Left lung (tissue), 4 donors: ENCODE measurements at regions not wholly inside any gene's neighbourhood (a gene's known extent, or its start where the extent isn't known, plus 50 kb on each side); places are given as distances from the start of the nearest gene placed in this dataset.
A peak's percentile ranks its signal among the peaks of the same experiment; 100 is the strongest.

Source experiments
- ATAC-seq: fragments of 200-7000 bp; cut with Tn5 transposase; one replicate; pipeline ENCODE4 v1.9.1; 2020; ENCODE audit warnings: moderate library complexity
- DNase-seq, 4 donors: peaks; one replicate each; pipeline ENCODE4 v3.0.0-alpha.2; 2013 to 2020
- H3K27ac ChIP-seq, 2 donors: fragments of 200-600 bp; sonication (generic) in 1 of 2; one replicate each; pipeline versions ENCODE4 v1.5.0 to v1.8.0; 2020 to 2021
- H3K27me3 ChIP-seq, 2 donors: fragments of 200-600 bp; sonication (generic) in 1 of 2; one replicate each; pipeline versions ENCODE4 v1.5.0 to v1.8.0; 2020 to 2021
- H3K36me3 ChIP-seq, 2 donors: fragments of 200-600 bp; sonication (generic) in 1 of 2; one replicate each; pipeline versions ENCODE4 v1.5.0 to v1.8.0; 2020 to 2021
- H3K4me1 ChIP-seq, 2 donors: fragments of 200-600 bp; one replicate each; pipeline ENCODE4 v1.8.0; 2021
- H3K4me3 ChIP-seq, 2 donors: fragments of 200-600 bp; sonication (generic) in 1 of 2; one replicate each; pipeline versions ENCODE4 v1.5.0 to v1.8.0; 2020 to 2021; ENCODE audit warnings: mild to moderate bottlenecking in 1 of 2
- H3K9me3 ChIP-seq, 2 donors: fragments of 200-600 bp; sonication (generic) in 1 of 2; one replicate each; pipeline versions ENCODE4 v1.5.0 to v1.8.0; 2020 to 2021
- intact Hi-C, 2 donors: fragments of 100-400 bp; cut with DNase I; formaldehyde crosslinking; loops; one replicate each; pipeline versions ENCODE4 v1.11.2 to v1.14.2; 2022
- TF ChIP-seq, protein P1 (sequence below), 2 donors: fragments of 200-600 bp; sonication (generic) in 1 of 2; IDR thresholded peaks; one replicate each; pipeline versions ENCODE4 v1.5.0 to v1.8.0; 2021; ENCODE audit warnings: antibody characterized with exemption in 2 of 2
- donor health status: DM: no; HTN: yes; CAD: no.
- donor health status: DM: no; HTN: no; CAD: no.

DNA sequence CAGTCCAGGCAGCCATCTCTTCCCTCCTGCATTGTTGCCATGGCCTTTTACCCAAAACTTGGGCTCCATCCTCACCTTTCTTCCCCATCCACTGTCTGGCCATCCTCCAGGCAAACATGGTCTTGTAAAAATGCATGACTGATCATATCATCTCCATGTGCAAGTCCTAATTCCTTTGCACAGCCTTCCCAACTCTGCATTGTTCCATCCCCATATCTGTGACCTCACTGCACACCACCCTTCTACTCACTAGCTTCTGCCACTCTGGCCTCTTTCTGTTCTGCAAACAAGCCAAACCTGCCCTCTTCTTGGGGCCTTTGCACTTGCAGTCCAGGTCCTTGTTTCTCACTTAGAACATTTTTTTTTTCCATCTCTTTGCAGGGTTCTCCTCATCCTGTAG is 230.1 kb upstream of the GJB5 start:
- H3K36me3 ChIP-seq = no peaks in the 10 kb centered on the region
- H3K4me3 ChIP-seq = no peak overlapping the region
- ATAC-seq (no peak), DNase-seq (no peak)
- intact Hi-C loops = no loop called here
- peaks cover 0 to 3% of the 10 kb centered on the region in 2 donors for H3K27me3 ChIP-seq
- H3K27ac ChIP-seq = no peak overlapping the region
- TF ChIP-seq, protein P1, sequence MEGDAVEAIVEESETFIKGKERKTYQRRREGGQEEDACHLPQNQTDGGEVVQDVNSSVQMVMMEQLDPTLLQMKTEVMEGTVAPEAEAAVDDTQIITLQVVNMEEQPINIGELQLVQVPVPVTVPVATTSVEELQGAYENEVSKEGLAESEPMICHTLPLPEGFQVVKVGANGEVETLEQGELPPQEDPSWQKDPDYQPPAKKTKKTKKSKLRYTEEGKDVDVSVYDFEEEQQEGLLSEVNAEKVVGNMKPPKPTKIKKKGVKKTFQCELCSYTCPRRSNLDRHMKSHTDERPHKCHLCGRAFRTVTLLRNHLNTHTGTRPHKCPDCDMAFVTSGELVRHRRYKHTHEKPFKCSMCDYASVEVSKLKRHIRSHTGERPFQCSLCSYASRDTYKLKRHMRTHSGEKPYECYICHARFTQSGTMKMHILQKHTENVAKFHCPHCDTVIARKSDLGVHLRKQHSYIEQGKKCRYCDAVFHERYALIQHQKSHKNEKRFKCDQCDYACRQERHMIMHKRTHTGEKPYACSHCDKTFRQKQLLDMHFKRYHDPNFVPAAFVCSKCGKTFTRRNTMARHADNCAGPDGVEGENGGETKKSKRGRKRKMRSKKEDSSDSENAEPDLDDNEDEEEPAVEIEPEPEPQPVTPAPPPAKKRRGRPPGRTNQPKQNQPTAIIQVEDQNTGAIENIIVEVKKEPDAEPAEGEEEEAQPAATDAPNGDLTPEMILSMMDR (IDR thresholded peaks at IDR 0.05) = no peak
- no peaks in the 10 kb centered on the region for H3K9me3 ChIP-seq
- H3K4me1 ChIP-seq = no peaks in the 10 kb centered on the region

DNA sequence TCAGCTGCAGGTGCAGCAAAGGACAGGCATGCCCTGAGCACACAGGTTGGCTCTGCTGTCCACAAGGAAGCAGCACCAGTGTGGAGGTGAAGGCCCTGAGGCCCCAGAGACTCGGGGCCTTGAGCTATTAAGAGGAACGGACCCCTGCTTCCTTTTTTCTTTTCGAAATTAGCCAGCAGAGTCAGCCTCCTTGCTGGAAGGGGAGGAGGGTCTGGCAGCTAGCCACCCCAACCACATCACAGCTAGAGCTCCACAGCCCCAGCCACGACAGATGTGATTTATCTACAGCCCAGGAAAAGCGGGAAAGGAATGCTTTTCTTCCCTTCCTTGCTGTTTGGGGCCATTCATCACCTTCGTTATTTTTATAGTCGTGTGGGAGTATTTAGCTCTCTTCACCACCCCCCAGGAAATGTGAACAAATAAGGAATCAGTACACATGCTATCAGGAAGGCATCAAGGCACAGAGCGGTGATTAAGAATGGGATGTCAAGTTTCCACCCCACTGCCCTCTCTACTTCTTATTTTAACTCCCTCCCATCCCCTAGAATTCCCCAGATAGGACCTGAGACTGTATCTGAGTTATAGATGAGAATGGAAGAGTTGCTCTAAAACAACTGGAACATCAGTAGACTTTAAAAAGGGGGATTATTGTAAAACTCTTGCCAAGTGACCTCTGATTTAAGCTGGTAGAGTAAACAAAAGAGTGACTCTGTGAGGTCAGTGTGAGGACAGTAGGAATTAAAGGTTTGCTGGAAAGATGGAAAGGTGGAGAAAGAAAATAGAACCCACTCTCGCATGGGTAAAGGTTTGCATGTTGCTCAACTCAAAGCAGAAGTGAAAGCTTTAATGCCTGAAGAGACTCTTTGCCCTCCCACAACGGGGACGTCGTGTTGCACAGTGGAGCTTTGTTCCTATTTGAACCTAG is 224.7 kb upstream of the GJB5 start:
- Histone ChIP-seq H3K4me3 (no peak overlapping the region), H3K27ac (no peak overlapping the region), H3K27me3 (peaks cover 0 to 25% of the 10 kb centered on the region in 2 donors), H3K36me3 (no peaks in the 10 kb centered on the region), H3K9me3 (no peaks in the 10 kb centered on the region), H3K4me1 (no peaks in the 10 kb centered on the region)
- intact Hi-C loops = no loop called here
- DNase-seq (peak in 1 of 4 donors; percentile 0), ATAC-seq (no peak)
- TF ChIP-seq, protein P1 (IDR thresholded peaks at IDR 0.05) = no peak

DNA sequence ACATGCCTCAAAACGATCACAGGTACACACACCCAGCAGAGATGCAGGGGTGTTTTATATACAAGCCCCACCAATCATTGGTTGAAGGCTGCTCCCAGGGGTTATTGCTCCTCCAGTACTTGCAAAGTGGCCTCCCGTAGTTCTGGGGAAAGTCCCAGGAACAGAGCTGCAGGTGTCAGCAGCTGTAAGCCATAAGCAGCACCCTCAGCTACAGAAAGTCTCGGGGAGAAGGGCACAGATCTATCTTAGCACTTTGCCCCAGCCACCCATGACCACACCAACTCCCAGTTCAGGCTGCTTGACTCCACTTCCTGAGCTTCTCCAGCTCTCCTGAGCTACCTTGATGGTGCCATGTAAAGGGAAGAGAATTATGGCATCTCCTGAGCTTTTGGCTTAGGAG is 222.7 kb upstream of the GJB5 start:
- H3K27me3 ChIP-seq = peaks cover 0 to 25% of the 10 kb centered on the region in 2 donors
- H3K4me3 ChIP-seq = no peak overlapping the region
- H3K4me1 ChIP-seq = no peaks in the 10 kb centered on the region
- DNase-seq (no peak), ATAC-seq (no peak)
- intact Hi-C loops = no loop called here
- TF ChIP-seq, protein P1 (IDR thresholded peaks at IDR 0.05) = no peak
- no peaks in the 10 kb centered on the region for H3K9me3 ChIP-seq
- H3K27ac ChIP-seq = no peak overlapping the region
- H3K36me3 ChIP-seq = no peaks in the 10 kb centered on the region

DNA sequence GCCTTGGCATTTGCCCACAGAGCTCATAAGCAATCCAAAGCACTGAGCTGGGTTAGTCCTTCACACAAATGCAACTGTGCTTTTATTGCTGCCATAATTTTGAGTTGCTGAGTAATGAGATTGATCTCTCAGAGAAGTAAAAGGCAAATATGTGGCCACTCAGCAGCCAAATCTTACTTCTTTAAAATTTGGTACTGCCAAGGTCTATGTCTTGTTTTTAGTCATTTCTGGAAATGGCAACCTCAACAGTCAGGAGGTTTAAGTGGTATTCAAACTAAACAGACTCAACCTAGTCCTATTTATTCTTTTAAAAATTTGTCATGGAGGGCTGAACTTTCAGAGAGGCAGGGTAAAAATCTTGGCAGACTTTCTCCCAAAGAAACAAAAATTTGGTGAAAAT is 216.4 kb upstream of the GJB5 start:
- no peaks in the 10 kb centered on the region for H3K9me3 ChIP-seq
- peaks cover 0 to 6% of the 10 kb centered on the region in 2 donors for H3K27me3 ChIP-seq
- no peak overlapping the region for H3K4me3 ChIP-seq
- TF ChIP-seq, protein P1 (IDR thresholded peaks at IDR 0.05) = no peak
- no peaks in the 10 kb centered on the region for H3K4me1 ChIP-seq
- no peak for DNase-seq
- H3K36me3 ChIP-seq = no peaks in the 10 kb centered on the region
- no peak overlapping the region for H3K27ac ChIP-seq
- intact Hi-C loops = no loop called here
- ATAC-seq = no peak

DNA sequence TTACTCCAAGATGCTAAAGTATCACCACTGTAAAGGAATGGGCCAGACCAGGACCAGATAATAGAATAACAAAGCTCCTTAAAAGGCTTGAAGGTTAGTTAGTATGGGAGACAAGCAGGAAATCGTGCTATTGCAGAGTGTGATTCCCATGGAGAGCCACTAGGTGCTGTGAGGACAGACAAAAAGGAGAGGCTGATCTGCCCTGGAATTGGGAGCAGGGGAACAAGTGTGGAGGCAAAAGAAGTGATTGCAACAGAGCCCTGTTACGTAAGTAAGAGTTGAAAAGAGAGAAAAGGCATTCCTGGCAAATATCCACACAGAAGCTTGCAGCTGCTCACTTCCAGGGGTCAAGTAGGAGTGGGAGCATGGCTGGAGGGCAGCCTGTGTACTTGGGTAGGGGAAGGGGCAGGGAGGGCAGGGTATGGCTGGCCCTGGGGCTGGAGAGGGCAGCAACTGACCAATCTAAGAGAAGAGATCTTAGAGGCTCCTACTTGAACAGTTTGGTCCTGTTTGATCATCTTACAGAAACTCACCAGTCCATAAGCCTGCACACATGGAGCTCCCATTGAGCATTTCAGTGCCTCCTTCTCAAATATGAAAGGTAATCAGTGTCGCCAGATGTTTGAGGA is 207.7 kb upstream of the GJB5 start:
- ATAC-seq = peak; percentile 85
- H3K4me3 ChIP-seq = no peak overlapping the region
- TF ChIP-seq, protein P1 (IDR thresholded peaks at IDR 0.05) = peak in 1 of 2 donors; percentile 21

More for the DNA sequence above, 207.7 kb upstream of the GJB5 start:
- DNase-seq = peak in 1 of 4 donors; percentile 0
- Histone ChIP-seq H3K36me3 (no peaks in the 10 kb centered on the region), H3K27ac (no peak overlapping the region), H3K27me3 (peaks cover 0 to 11% of the 10 kb centered on the region in 2 donors), H3K4me1 (no peaks in the 10 kb centered on the region), H3K9me3 (no peaks in the 10 kb centered on the region)
- intact Hi-C loops = no loop called here
